Kidney tubule cell (primary cell): ENCODE measurements at regions not wholly inside any gene's neighbourhood (a gene's known extent, or its start where the extent isn't known, plus 50 kb on each side); places are given as distances from the start of the nearest gene placed in this dataset.
A peak's percentile ranks its signal among the peaks of the same experiment; 100 is the strongest.

Experiments
- DNase-seq: peaks from one replicate; pipeline ENCODE4 v3.0.0-alpha.2; 2018; ENCODE audit warnings: low spot score

DNA sequence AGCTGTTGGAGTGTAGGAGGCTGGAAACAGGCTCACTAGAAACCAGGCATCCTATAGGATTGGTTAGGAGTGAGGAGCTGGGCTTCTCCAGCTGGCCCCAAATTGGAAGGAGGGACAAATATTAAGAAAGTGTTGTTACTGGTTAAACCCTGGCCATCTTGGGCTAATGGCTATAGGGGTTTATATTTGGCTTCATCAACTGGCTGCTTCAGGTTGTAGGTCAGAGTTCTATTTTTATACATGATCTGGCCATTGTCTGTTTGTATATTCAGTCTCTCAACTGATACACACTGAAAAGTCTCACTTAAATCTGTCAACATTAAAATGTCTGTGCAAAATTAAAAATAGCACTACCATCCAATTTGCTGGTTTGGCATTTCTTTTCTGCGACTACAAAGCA, 70.2 kb upstream of the ARRDC4 start:
- no peak for DNase-seq

DNA sequence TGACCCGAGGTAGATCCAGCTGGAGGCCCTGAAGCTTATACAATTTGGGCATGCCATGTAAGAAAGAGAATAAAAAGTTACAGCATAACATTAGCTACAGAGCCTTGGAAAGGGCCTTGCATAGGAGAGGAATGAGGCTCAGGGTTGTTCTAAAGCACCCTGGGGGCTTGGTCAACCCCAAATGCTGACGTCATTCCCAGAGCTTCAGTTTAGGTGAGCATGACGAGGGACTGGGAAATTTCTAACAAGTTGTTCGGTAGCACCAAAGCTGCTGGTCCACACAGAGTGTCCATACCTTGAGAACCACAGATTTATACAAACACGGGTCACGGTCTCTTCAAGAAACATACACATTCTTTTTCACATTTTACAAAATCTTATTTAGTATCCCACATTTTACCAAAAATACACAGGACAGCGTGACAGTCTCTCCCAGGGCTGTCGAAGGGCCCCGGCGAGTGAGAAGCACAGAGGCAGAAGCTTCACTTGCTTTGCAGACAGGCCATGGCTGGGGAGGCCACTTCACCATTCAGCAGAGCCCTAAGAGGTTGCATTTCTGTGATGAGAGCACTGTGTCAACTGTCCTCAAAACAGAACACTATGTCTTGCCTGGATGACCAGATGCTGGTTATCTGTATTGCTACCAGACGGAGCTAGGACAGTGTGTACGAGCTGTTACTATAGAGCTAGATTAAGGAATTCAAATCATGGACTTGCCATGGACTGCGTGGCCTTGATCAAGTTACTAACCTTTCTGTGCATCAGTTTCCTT, 68.2 kb upstream of the ARRDC4 start:
- no peak for DNase-seq

DNA sequence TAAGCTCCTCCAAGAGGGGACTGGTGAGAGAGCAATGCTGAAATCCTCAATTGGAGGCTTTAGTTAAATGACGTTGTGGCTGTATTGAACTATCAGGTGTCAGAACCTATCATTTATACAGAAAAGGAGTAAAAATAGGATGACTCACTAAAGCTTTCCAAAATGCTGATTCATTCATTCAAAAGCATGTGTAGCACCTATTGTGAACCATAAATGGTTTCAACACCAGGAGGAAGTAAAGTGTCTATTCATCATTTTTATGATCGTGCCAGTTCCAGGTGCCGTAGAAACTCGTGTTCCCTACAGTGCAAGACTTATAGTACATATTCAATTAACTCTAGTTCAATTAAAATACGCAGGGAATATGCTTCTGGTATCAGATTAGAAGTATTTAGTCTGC, 66.5 kb upstream of the ARRDC4 start:
- peak; percentile 12 for DNase-seq

DNA sequence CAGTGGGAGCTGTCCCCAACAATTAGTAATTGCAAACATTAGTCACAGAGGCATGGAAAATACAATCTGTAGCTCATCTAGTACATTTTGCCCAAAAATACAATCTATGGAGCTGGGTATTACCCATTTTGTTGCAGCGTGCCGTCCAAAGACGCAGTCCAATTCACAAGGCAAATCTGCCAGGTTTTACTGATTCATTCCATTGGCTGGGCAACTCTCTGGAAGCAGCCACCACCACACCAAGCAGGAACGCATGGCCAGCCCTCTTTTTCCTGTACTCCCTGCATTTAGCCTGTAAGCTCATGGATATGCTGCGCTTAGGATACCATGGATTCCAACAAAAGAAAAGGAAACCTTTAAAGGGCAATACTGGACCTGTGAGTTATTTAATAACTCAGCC, 60.5 kb upstream of the ARRDC4 start:
- DNase-seq: no peak

DNA sequence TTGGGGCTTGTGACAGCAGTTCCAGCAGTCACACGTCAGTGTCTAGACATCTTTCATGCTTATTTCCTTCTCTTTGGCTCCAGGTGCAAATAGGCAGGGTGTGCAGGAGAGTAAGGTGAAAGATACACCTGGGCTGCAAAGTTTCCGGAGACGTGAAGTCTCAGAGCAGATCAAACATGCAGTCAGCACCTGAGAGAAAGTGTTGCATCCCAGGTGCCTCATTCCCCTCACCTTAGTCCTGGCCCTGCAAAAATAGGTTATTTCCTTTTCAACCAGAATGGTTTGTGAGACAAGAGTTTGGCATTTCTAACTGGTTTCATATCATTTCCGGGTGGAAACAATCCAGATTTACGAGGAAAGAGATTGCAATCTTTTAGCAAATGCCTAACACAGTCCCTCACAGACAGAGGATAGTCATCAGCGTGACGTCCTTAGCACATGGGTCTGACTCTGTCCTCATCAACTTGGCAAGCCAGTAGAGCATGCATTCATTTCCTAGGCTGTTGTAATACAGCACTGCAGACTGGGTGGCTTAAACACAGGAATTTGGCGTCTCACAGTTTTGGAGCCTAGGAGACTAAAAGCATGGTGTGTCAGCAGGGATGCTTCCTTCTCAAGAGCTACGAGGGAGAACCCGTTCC, 58.2 kb upstream of the ARRDC4 start:
- peak; percentile 94 for DNase-seq

DNA sequence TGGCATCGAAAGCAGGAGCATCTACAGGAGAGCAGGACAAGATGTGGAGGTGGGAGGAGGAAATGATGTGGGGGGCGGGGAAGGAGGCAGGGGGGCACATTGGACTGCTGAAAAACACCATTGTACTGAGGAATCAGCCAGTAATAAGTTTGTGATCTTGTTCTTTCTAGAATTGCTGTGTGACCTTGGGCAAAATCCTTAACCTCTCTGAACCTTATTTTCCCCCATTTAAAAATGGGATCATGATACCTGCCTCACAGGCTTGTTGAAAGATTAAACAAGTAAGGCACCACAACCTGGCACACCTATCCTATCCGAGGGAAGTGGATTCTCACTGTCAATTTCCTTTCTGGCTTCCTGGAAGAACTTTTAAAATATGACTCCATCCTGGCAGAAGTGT, 56.9 kb upstream of the ARRDC4 start:
- no peak for DNase-seq

DNA sequence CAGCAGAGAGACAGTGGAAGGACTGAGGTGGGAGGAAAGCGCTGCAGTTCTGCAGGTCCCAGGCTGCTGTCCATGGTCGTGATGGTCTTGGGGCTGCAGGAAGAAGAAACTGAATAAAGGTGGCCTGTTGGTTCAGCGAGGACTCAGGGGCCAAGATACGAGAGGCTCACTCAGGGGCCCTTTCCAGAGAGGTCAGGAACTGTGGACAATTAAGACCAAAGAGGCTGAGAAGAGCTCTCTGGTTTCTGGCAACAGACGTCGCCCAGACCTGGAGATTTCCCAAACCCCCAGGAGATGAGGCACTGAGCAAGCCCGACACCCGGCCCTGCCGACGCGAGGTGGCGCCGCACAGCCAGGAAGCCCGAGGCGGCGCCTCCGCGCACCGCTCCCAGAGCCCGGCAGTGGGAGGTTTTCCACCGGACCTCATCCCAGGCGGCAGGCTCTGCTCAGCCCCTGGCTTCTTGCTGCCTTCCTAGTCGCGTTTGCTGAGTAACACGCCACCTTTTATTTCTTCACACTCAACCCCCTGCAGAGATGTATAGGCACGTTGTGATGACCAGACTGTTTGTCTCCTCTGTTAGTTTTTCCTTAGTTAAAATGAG, 56.4 kb upstream of the ARRDC4 start:
- peak; percentile 77 for DNase-seq

DNA sequence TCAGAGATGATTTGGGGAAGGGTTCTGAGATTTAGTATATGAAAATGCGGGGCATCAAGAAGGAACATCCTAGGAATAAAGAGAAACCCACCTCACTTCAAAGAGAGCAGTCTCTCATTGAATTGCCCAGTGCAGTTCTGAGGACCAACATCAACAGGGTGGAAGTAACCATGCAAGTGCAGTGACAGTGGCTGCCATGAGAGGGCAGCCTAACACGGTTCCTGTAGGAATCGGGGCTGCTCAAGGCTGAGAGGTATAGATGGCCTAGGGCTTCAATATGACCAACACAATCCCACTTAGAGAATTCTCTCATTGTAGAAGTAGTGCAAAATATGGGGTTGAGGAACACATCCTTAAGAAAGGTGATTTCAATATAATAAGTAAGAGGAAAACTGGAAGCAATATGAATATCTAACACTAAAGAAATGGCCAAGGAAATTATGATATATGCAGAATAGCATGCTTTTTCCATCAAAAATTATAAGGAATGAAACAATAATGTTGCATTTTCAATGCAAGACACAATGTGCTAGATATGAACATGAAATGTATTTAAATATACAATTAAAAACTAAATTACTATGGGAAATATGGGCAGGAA, 51.1 kb upstream of the ARRDC4 start:
- peak; percentile 68 for DNase-seq
